Muscle of back (tissue), 3 donors: ENCODE measurements at regions not wholly inside any gene's neighbourhood (a gene's known extent, or its start where the extent isn't known, plus 50 kb on each side); places are given as distances from the start of the nearest gene placed in this dataset.
"Not testable (repeated sequence)": the region's sequence is repeated elsewhere in the genome, so short reads cannot be mapped to it uniquely, and the experiment has no call there.

Experiments
- DNase-seq, 3 donors: peaks; one replicate each; pipeline versions ENCODE4 v3.0.0 to v3.0.0-alpha.2; 2013

- not testable (repeated sequence) for DNase-seq
These were observed 169.0 kb upstream of the FOXD4L5 start for GRCh38 chr9:65454034-65454433.

- not testable (repeated sequence) for DNase-seq
These were observed 165.0 kb upstream of the FOXD4L5 start for GRCh38 chr9:65449886-65450610.

GRCh38 chr9:65449423-65449822 lies 164.4 kb upstream of the FOXD4L5 start:
- DNase-seq, result no peak

DNA sequence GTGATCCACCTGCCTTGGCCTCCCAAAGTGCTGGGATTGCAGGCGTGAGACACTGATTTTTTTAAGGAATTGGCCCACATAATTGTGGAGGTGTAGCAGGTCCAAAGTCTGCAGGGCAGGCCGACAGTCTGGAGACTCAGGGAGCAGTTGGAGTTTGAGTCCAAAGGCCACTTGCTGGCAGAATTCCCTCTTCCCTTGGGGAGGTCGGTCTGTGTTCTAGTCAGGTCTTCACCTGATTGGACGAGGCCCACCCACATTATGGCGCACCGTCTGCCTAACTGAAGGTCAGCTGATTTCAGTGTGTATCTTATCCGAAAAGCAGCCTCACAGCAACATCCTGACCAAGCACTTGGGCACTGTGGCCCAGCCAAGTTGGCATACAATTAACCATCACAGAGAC lies 162.1 kb upstream of the FOXD4L5 start:
- DNase-seq, result not testable (repeated sequence)

DNA sequence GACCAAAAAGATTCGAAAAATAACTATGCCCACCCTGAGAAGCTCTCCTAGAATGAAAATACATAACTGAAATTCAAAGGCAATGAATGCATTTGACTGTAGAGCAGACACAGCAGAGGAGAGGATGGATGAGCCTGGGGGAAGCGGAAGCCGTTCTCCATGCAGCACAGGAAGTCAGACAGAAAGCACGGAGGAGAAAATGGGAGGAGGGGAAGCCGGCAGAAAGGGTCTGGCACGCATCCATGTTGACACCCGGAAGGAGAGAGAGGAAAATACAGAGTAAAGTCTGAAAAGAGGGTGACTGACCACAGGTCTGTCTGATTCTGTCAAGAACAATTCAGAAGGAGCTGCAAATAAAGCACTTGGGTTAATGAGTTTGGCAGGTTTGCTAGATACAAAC lies 161.0 kb upstream of the FOXD4L5 start:
- not testable (repeated sequence) for DNase-seq

DNA sequence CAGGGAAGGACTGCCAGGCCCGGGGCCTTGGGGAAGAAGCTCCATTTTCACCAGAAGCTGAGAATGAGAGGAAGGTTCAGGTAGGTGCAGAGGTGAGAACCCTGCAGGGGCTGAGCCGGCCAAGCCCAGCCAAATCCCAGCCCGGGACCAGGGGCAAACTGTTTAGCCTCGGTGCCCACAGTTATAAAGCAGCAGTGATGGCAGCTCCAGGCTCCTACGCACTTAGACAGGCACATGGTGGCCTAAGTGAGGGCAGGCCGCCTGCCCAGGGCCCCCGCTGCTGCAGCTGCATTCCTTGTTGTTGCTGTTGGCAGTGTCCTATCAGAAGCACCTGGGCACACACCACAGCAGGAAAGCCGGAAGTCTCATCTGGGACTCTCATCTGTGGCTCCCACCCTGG lies 159.9 kb upstream of the FOXD4L5 start:
- no peak for DNase-seq

- not testable (repeated sequence) for DNase-seq
These were observed 157.1 kb upstream of the FOXD4L5 start for GRCh38 chr9:65442116-65442515.

- not testable (repeated sequence) for DNase-seq
These were observed 156.4 kb upstream of the FOXD4L5 start for GRCh38 chr9:65441324-65441920.

DNA sequence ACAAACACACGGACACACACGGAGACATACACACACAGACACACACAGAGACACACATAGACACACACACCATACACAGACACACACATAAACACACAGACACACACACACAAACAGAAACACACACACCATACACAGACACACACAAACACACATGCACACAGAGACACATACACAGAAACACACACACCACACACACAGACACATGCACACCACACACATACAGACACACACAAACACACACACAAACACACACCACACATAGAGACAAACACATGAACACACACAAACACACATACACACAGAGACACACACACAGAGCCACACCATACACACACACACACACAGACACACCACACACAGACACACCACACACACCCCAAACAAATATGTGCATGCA lies 152.7 kb upstream of the FOXD4L5 start:
- no peak for DNase-seq

- no peak for DNase-seq
These were observed 150.5 kb upstream of the FOXD4L5 start for GRCh38 chr9:65435464-65435863.

GRCh38 chr9:65432722-65433323 lies 147.8 kb upstream of the FOXD4L5 start:
- no peak for DNase-seq

DNA sequence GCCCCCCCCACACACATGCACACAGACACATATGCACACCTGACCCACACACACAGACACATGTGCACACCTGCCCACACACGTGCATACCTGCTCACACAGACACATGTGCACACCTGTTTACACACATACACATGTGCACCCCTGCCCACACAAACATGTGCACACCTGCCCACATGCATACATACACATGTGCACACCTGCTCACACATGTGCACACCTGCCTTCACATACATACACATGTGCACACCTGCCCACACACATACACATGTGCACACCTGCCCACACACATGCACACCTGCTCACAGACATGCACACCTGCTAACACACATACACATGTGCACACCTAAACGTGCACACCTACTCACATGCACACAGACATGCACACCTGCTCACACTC lies 147.0 kb upstream of the FOXD4L5 start:
- no peak for DNase-seq

- DNase-seq, result no peak
These were observed 145.2 kb upstream of the FOXD4L5 start for GRCh38 chr9:65430221-65430620.

DNA sequence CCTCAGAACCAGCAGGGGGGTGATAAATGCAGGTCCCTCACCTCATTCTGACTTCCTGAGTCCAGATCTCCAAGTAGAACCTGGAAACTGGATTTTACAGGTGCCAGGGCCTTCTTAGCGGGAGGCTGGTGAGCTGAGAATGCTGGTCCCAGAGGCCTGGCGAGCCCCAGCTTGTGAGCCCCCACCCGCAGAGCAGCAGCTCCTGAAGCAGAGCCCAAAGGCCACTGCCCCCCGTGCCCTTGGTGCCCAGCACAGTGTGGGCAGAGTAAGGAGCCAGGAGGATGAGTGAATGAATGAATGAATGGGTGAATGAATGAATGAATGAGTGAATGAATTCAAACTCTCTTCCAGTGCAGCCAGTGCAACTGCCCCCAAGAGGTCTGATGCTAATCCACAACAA lies 142.4 kb upstream of the FOXD4L5 start:
- not testable (repeated sequence) for DNase-seq

DNA sequence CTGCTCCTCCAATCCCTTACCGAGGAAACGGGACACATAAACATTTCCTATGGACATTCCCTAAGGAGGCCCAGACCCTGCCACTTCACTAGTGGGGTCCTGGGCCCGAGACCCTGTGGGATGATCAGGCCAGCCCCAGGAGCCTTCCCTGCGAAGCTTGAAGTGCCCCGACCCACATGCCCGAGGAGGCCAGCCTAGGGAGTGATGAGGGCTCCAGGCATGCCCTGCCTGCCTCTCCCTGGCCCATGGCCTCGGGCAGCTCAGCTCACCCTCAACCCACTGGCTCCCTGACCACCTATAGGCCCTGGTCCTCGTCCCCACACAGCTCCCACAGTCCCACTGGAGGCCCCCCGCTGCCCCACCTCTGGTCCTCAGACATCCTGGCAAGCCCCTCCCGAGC lies 141.8 kb upstream of the FOXD4L5 start:
- not testable (repeated sequence) for DNase-seq

DNA sequence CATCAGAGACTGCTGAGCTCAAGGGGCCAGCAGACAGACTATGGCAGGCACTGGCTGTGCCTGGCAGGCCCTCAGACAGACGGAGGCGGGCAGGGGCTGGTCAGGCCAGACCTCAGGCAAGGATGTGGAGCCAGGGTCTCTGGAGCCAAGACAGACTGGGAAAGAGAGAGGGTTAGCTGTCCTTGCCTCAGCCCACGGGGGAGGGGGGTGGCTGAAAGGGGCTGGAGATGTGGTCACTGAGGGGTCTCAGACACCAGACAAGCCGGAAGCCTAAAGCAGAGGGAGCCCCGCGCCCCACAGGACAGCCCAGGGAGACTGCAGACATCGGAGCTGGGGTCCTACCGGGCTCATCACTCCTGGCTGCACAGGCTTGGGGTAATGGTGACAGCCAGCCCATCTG lies 141.2 kb upstream of the FOXD4L5 start:
- no peak for DNase-seq

GRCh38 chr9:65425183-65425582 lies 140.2 kb upstream of the FOXD4L5 start:
- DNase-seq, result not testable (repeated sequence)

DNA sequence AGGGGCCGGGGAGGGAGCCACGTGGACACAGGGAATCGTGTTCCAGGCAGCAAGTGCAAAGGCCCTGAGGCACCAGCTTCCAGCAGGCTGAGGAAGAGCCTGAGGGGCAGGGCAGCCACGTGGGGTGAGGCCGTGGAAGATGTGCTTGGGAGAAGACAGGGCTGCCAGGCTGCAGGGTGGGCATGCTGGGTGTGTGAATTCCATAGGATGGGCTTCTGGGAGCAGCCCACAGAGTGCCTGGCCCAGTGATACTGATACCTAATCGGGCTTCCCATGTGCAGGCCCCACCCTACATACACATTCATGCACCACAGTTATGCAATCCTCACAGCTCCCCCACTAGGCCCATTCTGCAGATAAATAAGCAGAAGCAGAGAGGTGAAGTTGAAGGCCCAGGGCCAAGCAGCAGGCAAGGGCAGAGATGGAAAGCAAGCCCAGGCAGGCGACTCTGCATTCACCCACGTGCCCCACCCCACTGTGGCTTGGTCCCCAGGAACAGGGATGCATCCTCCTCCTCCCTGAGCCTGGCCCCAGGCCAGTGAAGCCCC lies 139.5 kb upstream of the FOXD4L5 start:
- DNase-seq, result not testable (repeated sequence)

- DNase-seq, result not testable (repeated sequence)
These were observed 138.9 kb upstream of the FOXD4L5 start for GRCh38 chr9:65423691-65424436.

DNA sequence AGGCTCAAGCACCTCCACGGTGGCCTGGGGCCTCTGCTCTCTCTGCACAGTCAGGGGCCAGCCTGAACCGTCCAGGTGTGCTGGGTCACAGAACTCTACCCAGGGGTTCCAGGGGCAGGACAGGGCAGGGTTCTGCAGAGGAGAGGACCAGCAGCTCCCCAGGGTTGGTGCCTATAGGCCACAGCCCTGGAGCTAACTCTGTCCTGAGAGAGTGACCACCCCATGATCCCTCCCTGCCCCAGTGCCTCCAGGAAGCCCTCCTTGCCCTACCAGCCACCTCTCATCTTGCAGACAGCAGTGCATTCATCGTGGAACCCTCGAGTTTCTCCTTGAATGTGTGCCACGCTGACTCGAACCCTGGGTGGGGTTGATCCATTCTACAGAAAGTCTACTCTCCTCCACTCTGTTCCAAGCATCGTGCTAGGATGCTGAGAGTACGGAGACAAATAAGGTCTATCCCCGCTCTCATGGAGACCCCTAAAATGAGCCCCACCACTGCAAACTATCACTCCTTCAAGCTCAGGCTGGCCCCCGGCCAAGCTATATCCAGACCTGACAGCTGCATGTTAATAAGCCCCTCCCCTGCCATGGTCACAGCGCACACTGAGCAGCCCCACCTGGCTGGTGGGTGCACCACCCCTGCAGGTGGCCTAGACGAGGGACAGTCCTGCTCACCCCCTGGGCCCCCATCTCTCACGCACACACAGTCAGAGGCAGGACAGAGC lies 138.1 kb upstream of the FOXD4L5 start:
- not testable (repeated sequence) for DNase-seq

- not testable (repeated sequence) for DNase-seq
These were observed 136.5 kb upstream of the FOXD4L5 start for GRCh38 chr9:65421486-65421885.
